HCT116 (cell line): ENCODE measurements at regions not wholly inside any gene's neighbourhood (a gene's known extent, or its start where the extent isn't known, plus 50 kb on each side); places are given as distances from the start of the nearest gene placed in this dataset.

Experiments used
- ATAC-seq: fragments of 200-7000 bp; cut with Tn5 transposase; 2 replicates; pipeline ENCODE4 v1.9.1; 2020; ENCODE audit warnings: mild to moderate bottlenecking, moderate library complexity
- BruUV-seq: library from RNA; stranded (reverse); fragments of 400-500 nt; replicated peaks from 2 replicates; lab custom pipeline; 2021; lab: Mats Ljungman, UMichigan
- CTCF ChIA-PET: fragments of 300-600 bp; sonication (Branson Sonifier 250); formaldehyde crosslinking; loops from one replicate; lab custom pipeline; 2021; ENCODE audit warnings: antibody characterized with exemption; lab: Charles Lee
- POLR2A ChIA-PET: fragments of 300-600, 350-600 bp; sonication (Branson Sonifier 250); formaldehyde crosslinking; loops from one replicate; lab custom pipeline; 2021; ENCODE audit warnings: antibody characterized with exemption; lab: Charles Lee
- RAD21 ChIA-PET, 2 experiments: fragments of 300-600 bp; sonication (Branson Sonifier 250); formaldehyde crosslinking; loops; one replicate each; lab custom pipeline; 2023; ENCODE audit warnings: low total read pairs in 2 of 2; ENCODE audit not compliant: uncharacterized antibody in 2 of 2, unreplicated experiment in 2 of 2, low non-redundant PET in 1 of 2; lab: Charles Lee
- DNase-seq: peaks from one replicate; pipeline ENCODE4 v3.0.0-alpha.2; 2010; ENCODE audit warnings: low read depth, low spot score
- H2AFZ ChIP-seq: fragments of 200-600 bp; shearing (Covaris generic), sonication (generic); 2 replicates; pipeline ENCODE4 v1.6.1; 2017; ENCODE audit warnings: low read depth, mixed run types, mixed read lengths, antibody characterized with exemption, low read length; ENCODE audit not compliant: poor library complexity, severe bottlenecking
- H3K27ac ChIP-seq: 2 replicates; pipeline ENCODE4 v1.5.1; 2012; ENCODE audit warnings: low read depth, low read length
- H3K27me3 ChIP-seq: fragments of 200-600 bp; sonication (generic); 2 replicates; pipeline ENCODE4 v1.6.1; 2016; ENCODE audit warnings: mixed run types, low read length, mixed read lengths; ENCODE audit not compliant: insufficient read depth
- H3K36me3 ChIP-seq, 2 experiments: fragments of 200-500 bp in 1 of 2; fragments of 200-600 bp in 1 of 2; sonication (Bioruptor generic) in 1 of 2; sonication (generic) in 1 of 2; 2 replicates each; pipeline versions ENCODE4 v1.5.1 to v1.6.1; 2014 to 2016; ENCODE audit warnings: low read length in 2 of 2, inconsistent platforms in 1 of 2, mixed read lengths in 1 of 2, mixed run types in 1 of 2; ENCODE audit not compliant: insufficient read depth in 2 of 2, control insufficient read depth in 1 of 2
- H3K4me1 ChIP-seq, 2 experiments: fragments of 200-600 bp in 1 of 2; sonication (generic) in 1 of 2; 2 replicates each; pipeline versions ENCODE4 v1.5.1 to v1.6.1; 2012 to 2017; ENCODE audit warnings: low read length in 2 of 2, inconsistent platforms in 1 of 2, mild to moderate bottlenecking in 1 of 2, mixed read lengths in 1 of 2, mixed run types in 1 of 2, moderate library complexity in 1 of 2; ENCODE audit not compliant: insufficient read depth in 2 of 2, control insufficient read depth in 1 of 2
- H3K4me2 ChIP-seq: fragments of 200-600 bp; sonication (generic); 2 replicates; pipeline ENCODE4 v1.6.1; 2017; ENCODE audit warnings: mixed run types, low read length, mixed read lengths
- H3K4me3 ChIP-seq, 2 experiments: fragments of 200-600 bp in 1 of 2; sonication (generic) in 1 of 2; replicated peaks in 1 of 2; 2 replicates each; pipeline ENCODE4 v1.5.1; 2011 to 2016; ENCODE audit warnings: low read length in 2 of 2, control low read depth in 1 of 2, low read depth in 1 of 2, mild to moderate bottlenecking in 1 of 2, mixed read lengths in 1 of 2, mixed run types in 1 of 2
- H3K79me2 ChIP-seq: fragments of 200-600 bp; sonication (generic); 2 replicates; pipeline ENCODE4 v1.6.1; 2017; ENCODE audit warnings: mild to moderate bottlenecking, mixed run types, low read length, moderate library complexity, mixed read lengths; ENCODE audit not compliant: insufficient read depth
- H3K9ac ChIP-seq: fragments of 200-600 bp; sonication (generic); 2 replicates; pipeline ENCODE4 v1.6.1; 2016; ENCODE audit warnings: low read length, mixed read lengths
- H3K9me2 ChIP-seq: fragments of 200-600 bp; sonication (generic), shearing (Covaris generic); 2 replicates; pipeline ENCODE4 v1.6.1; 2017; ENCODE audit warnings: mixed run types, mild to moderate bottlenecking, moderate library complexity; ENCODE audit not compliant: insufficient read depth
- H3K9me3 ChIP-seq, 2 experiments: fragments of 200-500 bp in 1 of 2; fragments of 200-600 bp in 1 of 2; sonication (Bioruptor generic) in 1 of 2; sonication (generic) in 1 of 2; 2 replicates each; pipeline ENCODE4 v1.6.1; 2014 to 2017; ENCODE audit warnings: low read length in 2 of 2, mixed read lengths in 2 of 2, inconsistent platforms in 1 of 2, low read depth in 1 of 2, mild to moderate bottlenecking in 1 of 2, mixed run types in 1 of 2, moderate library complexity in 1 of 2; ENCODE audit not compliant: control insufficient read depth in 1 of 2, insufficient read depth in 1 of 2
- H4K20me1 ChIP-seq: fragments of 200-600 bp; sonication (generic), shearing (Covaris generic); 2 replicates; pipeline ENCODE4 v1.6.1; 2017; ENCODE audit warnings: mixed run types, mild to moderate bottlenecking, moderate library complexity; ENCODE audit not compliant: insufficient read depth
- EGR1 ChIP-seq: IDR thresholded peaks from 2 replicates; pipeline ENCODE4 v1.6.1; 2012; ENCODE audit warnings: low read depth
- ELF1 ChIP-seq: IDR thresholded peaks from 2 replicates; pipeline ENCODE4 v1.6.1; 2012; ENCODE audit warnings: low read depth, borderline replicate concordance
- FOSL1 ChIP-seq: IDR thresholded peaks from 2 replicates; pipeline ENCODE4 v1.6.1; 2012; ENCODE audit warnings: low read depth
- MAX ChIP-seq: IDR thresholded peaks from 2 replicates; pipeline ENCODE4 v1.6.1; 2012
- REST ChIP-seq: IDR thresholded peaks from 2 replicates; pipeline ENCODE4 v1.6.1; 2012; ENCODE audit warnings: low read depth
- ZBTB33 ChIP-seq: IDR thresholded peaks from 2 replicates; pipeline ENCODE4 v1.6.1; 2011; ENCODE audit warnings: mild to moderate bottlenecking, low read length, moderate library complexity; ENCODE audit not compliant: insufficient replicate concordance; ENCODE audit errors: extremely low read depth
- intact Hi-C: fragments of 100-400 bp; cut with micrococcal nuclease; formaldehyde crosslinking; loops from 2 replicates; pipeline ENCODE4 v1.10.0; 2022

GRCh38 chr17:33523577-33523981 lies 230.5 kb upstream of the ASIC2 start:
- TF ChIP-seq EGR1 (no peak), MAX (no peak), REST (no peak), FOSL1 (no peak), ELF1 (no peak), ZBTB33 (no peak)
- Histone ChIP-seq H3K9ac (no peak overlapping the region), H3K4me1 (no peaks in the 10 kb centered on the region), H3K36me3 (no peaks in the 10 kb centered on the region), H3K9me3 (peaks cover 0 to 8% of the 10 kb centered on the region in 2 experiments; a peak in 2 of 4 replicates), H3K4me3 (no peak overlapping the region), H3K27ac (no peak overlapping the region), H4K20me1 (no peaks in the 10 kb centered on the region), H3K79me2 (no peaks in the 10 kb centered on the region), H2AFZ (no peak overlapping the region), H3K9me2 (no peaks in the 10 kb centered on the region), H3K4me2 (no peak overlapping the region), H3K27me3 (no peaks in the 10 kb centered on the region)
- no peak for ATAC-seq
- DNase-seq, result no peak
- ChIA-PET POLR2A (no interaction called here), RAD21 (no interaction called here), CTCF (no interaction called here)
- BruUV-seq, result no TSS peak
- intact Hi-C loops, result no loop called here
